ENCODE measurements at regions not wholly inside any gene's neighbourhood (a gene's known extent, or its start where the extent isn't known, plus 50 kb on each side); places are given as distances from the start of the nearest gene placed in this dataset.
"Not testable (repeated sequence)": the region's sequence is repeated elsewhere in the genome, so short reads cannot be mapped to it uniquely, and the experiment has no call there.

- ChIA-PET CTCF (interaction anchor here (1.2 to 1.5 kb wide), 2 partner anchors 30 to 55 kb away, joined by 3 to 4 read pairs; no protein-coding TSS in a partner anchor), POLR2A (no interaction called here)
- no peaks in the 10 kb centered on the region for H3K9me3 Mint-ChIP-seq
- peaks cover 23% of the 10 kb centered on the region for H3K27me3 Mint-ChIP-seq
- H3K4me1 Mint-ChIP-seq = peaks cover 9% of the 10 kb centered on the region
- H3K4me3 Mint-ChIP-seq = no peak overlapping the region
- no peak overlapping the region for H3K27ac Mint-ChIP-seq
- no peak for DNase-seq
- no peaks in the 10 kb centered on the region for H3K36me3 Mint-ChIP-seq (ENCODE audit: low read depth)
These were observed 247.8 kb downstream of the BCL2 start for GRCh38 chr18:63071701-63072141.

GRCh38 chr18:63070767-63071502, 248.6 kb downstream of the BCL2 start:
- H3K36me3 Mint-ChIP-seq (ENCODE audit: low read depth) = no peaks in the 10 kb centered on the region
- peaks cover 9% of the 10 kb centered on the region for H3K4me1 Mint-ChIP-seq
- POLR2A ChIA-PET = no interaction called here
- no peak overlapping the region for H3K27ac Mint-ChIP-seq
- H3K9me3 Mint-ChIP-seq = no peaks in the 10 kb centered on the region
- CTCF ChIA-PET = interaction anchor here (1.2 to 1.5 kb wide), 2 partner anchors 29 to 55 kb away, joined by 3 to 4 read pairs; no protein-coding TSS in a partner anchor
- DNase-seq = no peak
- peaks cover 23% of the 10 kb centered on the region for H3K27me3 Mint-ChIP-seq
- no peak overlapping the region for H3K4me3 Mint-ChIP-seq

GRCh38 chr18:63069496-63069895, 250.1 kb downstream of the BCL2 start:
- POLR2A ChIA-PET = no interaction called here
- H3K27ac Mint-ChIP-seq = no peak overlapping the region
- no peak for DNase-seq

GRCh38 chr18:63067939-63068338, 251.6 kb downstream of the BCL2 start:
- Mint-ChIP-seq H3K4me1 (no peaks in the 10 kb centered on the region), H3K4me3 (no peak overlapping the region), H3K27ac (no peak overlapping the region), H3K36me3 (ENCODE audit: low read depth) (no peaks in the 10 kb centered on the region), H3K9me3 (no peaks in the 10 kb centered on the region), H3K27me3 (peaks cover 24% of the 10 kb centered on the region)
- POLR2A ChIA-PET = no interaction called here
- DNase-seq = no peak
- CTCF ChIA-PET = no interaction called here

More at GRCh38 chr18:63069496-63069895, 250.1 kb downstream of the BCL2 start:
- CTCF ChIA-PET = no interaction called here
- no peak overlapping the region for H3K4me3 Mint-ChIP-seq
- no peaks in the 10 kb centered on the region for H3K4me1 Mint-ChIP-seq
- no peaks in the 10 kb centered on the region for H3K36me3 Mint-ChIP-seq (ENCODE audit: low read depth)
- H3K9me3 Mint-ChIP-seq = no peaks in the 10 kb centered on the region
- peaks cover 21% of the 10 kb centered on the region for H3K27me3 Mint-ChIP-seq

GRCh38 chr18:63065172-63065571, 254.4 kb downstream of the BCL2 start:
- no peaks in the 10 kb centered on the region for H3K4me1 Mint-ChIP-seq
- H3K27me3 Mint-ChIP-seq = peaks cover 28% of the 10 kb centered on the region
- no peaks in the 10 kb centered on the region for H3K36me3 Mint-ChIP-seq (ENCODE audit: low read depth)
- ChIA-PET POLR2A (no interaction called here), CTCF (no interaction called here)
- no peak for DNase-seq
- no peaks in the 10 kb centered on the region for H3K9me3 Mint-ChIP-seq
- no peak overlapping the region for H3K4me3 Mint-ChIP-seq
- no peak overlapping the region for H3K27ac Mint-ChIP-seq

- H3K4me3 Mint-ChIP-seq = no peak overlapping the region
- no peaks in the 10 kb centered on the region for H3K36me3 Mint-ChIP-seq (ENCODE audit: low read depth)
- ChIA-PET CTCF (no interaction called here), POLR2A (no interaction called here)
- peaks cover 17% of the 10 kb centered on the region for H3K27me3 Mint-ChIP-seq
- H3K4me1 Mint-ChIP-seq = no peaks in the 10 kb centered on the region
- DNase-seq = no peak
- H3K27ac Mint-ChIP-seq = no peak overlapping the region
- H3K9me3 Mint-ChIP-seq = no peaks in the 10 kb centered on the region
These were observed 256.4 kb downstream of the BCL2 start for GRCh38 chr18:63063171-63063570.

GRCh38 chr18:63062246-63062645, 257.3 kb downstream of the BCL2 start:
- Mint-ChIP-seq H3K27ac (no peak overlapping the region), H3K4me3 (no peak overlapping the region), H3K4me1 (no peaks in the 10 kb centered on the region), H3K27me3 (peaks cover 17% of the 10 kb centered on the region), H3K36me3 (ENCODE audit: low read depth) (no peaks in the 10 kb centered on the region), H3K9me3 (no peaks in the 10 kb centered on the region)
- CTCF ChIA-PET = no interaction called here
- POLR2A ChIA-PET = interaction anchor here (1.0 kb wide), 1 partner anchor 126 kb away, joined by 3 read pairs; no protein-coding TSS in a partner anchor
- DNase-seq = no peak

- CTCF ChIA-PET = no interaction called here
- Mint-ChIP-seq H3K4me3 (no peak overlapping the region), H3K36me3 (ENCODE audit: low read depth) (no peaks in the 10 kb centered on the region), H3K27me3 (peaks cover 17% of the 10 kb centered on the region), H3K4me1 (no peaks in the 10 kb centered on the region), H3K27ac (no peak overlapping the region), H3K9me3 (no peaks in the 10 kb centered on the region)
- no peak for DNase-seq
- POLR2A ChIA-PET = no interaction called here
These were observed 258.3 kb downstream of the BCL2 start for GRCh38 chr18:63061303-63061702.

- peaks cover 4% of the 10 kb centered on the region for H3K4me1 Mint-ChIP-seq
- no peaks in the 10 kb centered on the region for H3K36me3 Mint-ChIP-seq (ENCODE audit: low read depth)
- H3K27me3 Mint-ChIP-seq = peaks cover 16% of the 10 kb centered on the region
- DNase-seq = no peak
- no peaks in the 10 kb centered on the region for H3K9me3 Mint-ChIP-seq
- no peak overlapping the region for H3K4me3 Mint-ChIP-seq
- POLR2A ChIA-PET = no interaction called here
- CTCF ChIA-PET = interaction anchor here (1.1 to 1.2 kb wide), 2 partner anchors 15 to 42 kb away, joined by 4 read pairs; no protein-coding TSS in a partner anchor
- H3K27ac Mint-ChIP-seq = no peak overlapping the region
These were observed 261.0 kb downstream of the BCL2 start for GRCh38 chr18:63058521-63058920.

GRCh38 chr18:63057707-63058106, 261.9 kb downstream of the BCL2 start:
- no peaks in the 10 kb centered on the region for H3K36me3 Mint-ChIP-seq (ENCODE audit: low read depth)
- no peak overlapping the region for H3K27ac Mint-ChIP-seq
- ChIA-PET CTCF (no interaction called here), POLR2A (no interaction called here)
- no peak for DNase-seq
- H3K4me3 Mint-ChIP-seq = no peak overlapping the region
- peaks cover 11% of the 10 kb centered on the region for H3K27me3 Mint-ChIP-seq
- peaks cover 4% of the 10 kb centered on the region for H3K4me1 Mint-ChIP-seq
- H3K9me3 Mint-ChIP-seq = no peaks in the 10 kb centered on the region

GRCh38 chr18:63054901-63055584, 264.5 kb downstream of the BCL2 start:
- ChIA-PET CTCF (no interaction called here), POLR2A (no interaction called here)
- no peak for DNase-seq
- Mint-ChIP-seq H3K4me1 (peaks cover 22% of the 10 kb centered on the region), H3K9me3 (no peaks in the 10 kb centered on the region), H3K4me3 (no peak overlapping the region), H3K36me3 (ENCODE audit: low read depth) (no peaks in the 10 kb centered on the region), H3K27me3 (peaks cover 11% of the 10 kb centered on the region), H3K27ac (no peak overlapping the region)

GRCh38 chr18:63051928-63052327, 267.6 kb downstream of the BCL2 start:
- H3K9me3 Mint-ChIP-seq = no peaks in the 10 kb centered on the region
- no peak overlapping the region for H3K4me3 Mint-ChIP-seq
- H3K27me3 Mint-ChIP-seq = peaks cover 21% of the 10 kb centered on the region
- no peak overlapping the region for H3K27ac Mint-ChIP-seq
- H3K4me1 Mint-ChIP-seq = peaks cover 25% of the 10 kb centered on the region
- H3K36me3 Mint-ChIP-seq (ENCODE audit: low read depth) = no peaks in the 10 kb centered on the region
- DNase-seq = no peak
- ChIA-PET POLR2A (no interaction called here), CTCF (interaction anchor here (1.7 kb wide), 1 partner anchor 36 kb away, joined by 5 read pairs; no protein-coding TSS in a partner anchor)

- H3K4me3 Mint-ChIP-seq; POLR2A ChIA-PET; H3K36me3 Mint-ChIP-seq (ENCODE audit: low read depth): not testable (repeated sequence)
These were observed 268.7 kb downstream of the BCL2 start for GRCh38 chr18:63050667-63051395.

More at GRCh38 chr18:63050667-63051395, 268.7 kb downstream of the BCL2 start:
- peaks cover 24% of the 10 kb centered on the region for H3K27me3 Mint-ChIP-seq
- CTCF ChIA-PET = interaction anchor here (1.7 kb wide), 1 partner anchor 34 kb away, joined by 5 read pairs; no protein-coding TSS in a partner anchor
- H3K4me1 Mint-ChIP-seq = peaks cover 25% of the 10 kb centered on the region
- H3K27ac Mint-ChIP-seq, H3K9me3 Mint-ChIP-seq, DNase-seq: not testable (repeated sequence)

Measured in activated CD4-positive, alpha-beta memory T cell treated with anti-CD3 and anti-CD28 coated beads, Interleukin-2, amount 10 ng/mL, durations not matched to agents 7 days and 5 days (primary cell).